ENCODE measurements at regions not wholly inside any gene's neighbourhood (a gene's known extent, or its start where the extent isn't known, plus 50 kb on each side); places are given as distances from the start of the nearest gene placed in this dataset.
A peak's percentile ranks its signal among the peaks of the same experiment; 100 is the strongest.

DNA sequence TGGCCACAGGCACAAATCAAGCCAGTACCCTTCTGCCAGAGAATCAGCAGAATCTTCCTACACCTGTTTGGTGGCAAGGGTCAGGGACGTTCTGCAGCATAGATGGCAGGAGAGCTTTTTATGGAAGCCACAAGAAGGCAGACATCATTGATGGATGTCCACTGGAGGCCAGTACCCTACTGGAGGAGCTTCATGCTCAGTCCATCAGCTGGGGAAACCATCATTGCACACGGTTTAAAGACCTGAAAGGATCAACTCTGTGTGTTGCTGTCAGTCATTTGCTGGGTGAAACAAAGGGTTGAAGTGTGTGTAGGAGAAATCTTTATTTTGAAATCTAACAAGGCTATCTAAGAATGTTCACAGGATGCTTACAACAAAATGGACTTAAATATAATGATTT, 158.9 kb upstream of the SASH1 start:
- Histone ChIP-seq H3K9me3 (no peaks in the 10 kb centered on the region), H3K27me3 (no peaks in the 10 kb centered on the region), H3K4me1 (no peaks in the 10 kb centered on the region), H3K36me3 (no peaks in the 10 kb centered on the region), H3K27ac (no peak overlapping the region), H3K4me3 (no peak overlapping the region)
- intact Hi-C loops (cut with DNase I; ENCODE audit: low total_unique reads): no loop called here
- no peak for DNase-seq (ENCODE audit: low spot score in 2 of 2)
- TF ChIP-seq, protein P1, sequence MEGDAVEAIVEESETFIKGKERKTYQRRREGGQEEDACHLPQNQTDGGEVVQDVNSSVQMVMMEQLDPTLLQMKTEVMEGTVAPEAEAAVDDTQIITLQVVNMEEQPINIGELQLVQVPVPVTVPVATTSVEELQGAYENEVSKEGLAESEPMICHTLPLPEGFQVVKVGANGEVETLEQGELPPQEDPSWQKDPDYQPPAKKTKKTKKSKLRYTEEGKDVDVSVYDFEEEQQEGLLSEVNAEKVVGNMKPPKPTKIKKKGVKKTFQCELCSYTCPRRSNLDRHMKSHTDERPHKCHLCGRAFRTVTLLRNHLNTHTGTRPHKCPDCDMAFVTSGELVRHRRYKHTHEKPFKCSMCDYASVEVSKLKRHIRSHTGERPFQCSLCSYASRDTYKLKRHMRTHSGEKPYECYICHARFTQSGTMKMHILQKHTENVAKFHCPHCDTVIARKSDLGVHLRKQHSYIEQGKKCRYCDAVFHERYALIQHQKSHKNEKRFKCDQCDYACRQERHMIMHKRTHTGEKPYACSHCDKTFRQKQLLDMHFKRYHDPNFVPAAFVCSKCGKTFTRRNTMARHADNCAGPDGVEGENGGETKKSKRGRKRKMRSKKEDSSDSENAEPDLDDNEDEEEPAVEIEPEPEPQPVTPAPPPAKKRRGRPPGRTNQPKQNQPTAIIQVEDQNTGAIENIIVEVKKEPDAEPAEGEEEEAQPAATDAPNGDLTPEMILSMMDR (IDR thresholded peaks at IDR 0.05): no peak
- no peak for TF ChIP-seq POLR2AphosphoS5 (IDR thresholded peaks at IDR 0.05)
- no peak for TF ChIP-seq POLR2A (IDR thresholded peaks at IDR 0.05)

DNA sequence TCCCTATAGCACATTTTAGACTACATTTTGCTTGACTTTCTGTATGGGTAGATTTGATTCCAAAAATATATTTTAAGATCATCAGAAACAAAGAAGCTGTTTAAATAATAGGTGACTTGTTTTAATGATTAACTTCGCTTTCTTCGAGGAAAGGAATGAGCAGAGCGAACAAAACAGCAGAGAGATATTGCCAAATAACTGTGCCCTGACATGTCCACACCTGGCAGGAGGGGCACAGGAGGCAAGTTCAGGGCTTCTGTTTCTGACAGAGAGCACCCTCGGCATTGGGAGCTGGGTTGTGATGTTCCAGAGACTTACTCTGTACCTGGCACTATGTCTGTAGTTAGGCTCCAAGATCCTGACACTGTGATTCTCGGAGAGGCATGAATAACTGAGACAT, 155.7 kb upstream of the SASH1 start:
- Histone ChIP-seq H3K36me3 (no peaks in the 10 kb centered on the region), H3K4me3 (no peak overlapping the region), H3K27me3 (no peaks in the 10 kb centered on the region), H3K9me3 (no peaks in the 10 kb centered on the region), H3K4me1 (peaks cover 0 to 7% of the 10 kb centered on the region in 2 donors), H3K27ac (peak overlapping the region in 1 of 2 donors; percentile 37)
- no peak for TF ChIP-seq POLR2AphosphoS5 (IDR thresholded peaks at IDR 0.05)
- TF ChIP-seq, protein P1 (IDR thresholded peaks at IDR 0.05): no peak
- intact Hi-C loops (cut with DNase I; ENCODE audit: low total_unique reads): no loop called here
- peak in 1 of 2 donors; percentile 74 for DNase-seq (ENCODE audit: low spot score in 2 of 2)

DNA sequence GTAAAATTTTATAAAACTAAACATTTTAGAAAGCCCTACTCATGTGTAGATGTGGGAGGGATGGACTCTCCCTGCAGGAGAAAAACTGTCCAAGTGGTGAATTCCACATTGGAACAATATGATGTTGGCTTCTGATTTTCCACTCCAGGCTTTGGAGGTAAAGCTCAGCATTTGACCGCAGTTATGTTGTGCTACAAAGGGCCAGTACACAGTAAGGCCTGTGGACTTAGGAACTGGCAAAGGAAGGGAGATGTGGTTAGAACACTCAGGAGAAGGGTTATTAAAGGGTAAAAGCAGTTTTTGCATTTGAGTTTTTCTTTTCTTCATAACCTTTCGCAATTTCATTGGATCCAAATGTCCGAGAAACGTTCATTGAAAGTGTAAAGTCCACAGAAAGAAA, 150.3 kb upstream of the SASH1 start:
- peak in 1 of 2 donors; percentile 51 for DNase-seq (ENCODE audit: low spot score in 2 of 2)
- Histone ChIP-seq H3K27me3 (no peaks in the 10 kb centered on the region), H3K27ac (peak overlapping the region; percentile 80), H3K9me3 (no peaks in the 10 kb centered on the region), H3K4me1 (peaks cover 0 to 11% of the 10 kb centered on the region in 2 donors), H3K4me3 (no peak overlapping the region), H3K36me3 (no peaks in the 10 kb centered on the region)
- intact Hi-C loops (cut with DNase I; ENCODE audit: low total_unique reads): no loop called here
- peak in 1 of 3 donors; percentile 39 for TF ChIP-seq POLR2AphosphoS5 (IDR thresholded peaks at IDR 0.05)
- TF ChIP-seq, protein P1 (IDR thresholded peaks at IDR 0.05): no peak

DNA sequence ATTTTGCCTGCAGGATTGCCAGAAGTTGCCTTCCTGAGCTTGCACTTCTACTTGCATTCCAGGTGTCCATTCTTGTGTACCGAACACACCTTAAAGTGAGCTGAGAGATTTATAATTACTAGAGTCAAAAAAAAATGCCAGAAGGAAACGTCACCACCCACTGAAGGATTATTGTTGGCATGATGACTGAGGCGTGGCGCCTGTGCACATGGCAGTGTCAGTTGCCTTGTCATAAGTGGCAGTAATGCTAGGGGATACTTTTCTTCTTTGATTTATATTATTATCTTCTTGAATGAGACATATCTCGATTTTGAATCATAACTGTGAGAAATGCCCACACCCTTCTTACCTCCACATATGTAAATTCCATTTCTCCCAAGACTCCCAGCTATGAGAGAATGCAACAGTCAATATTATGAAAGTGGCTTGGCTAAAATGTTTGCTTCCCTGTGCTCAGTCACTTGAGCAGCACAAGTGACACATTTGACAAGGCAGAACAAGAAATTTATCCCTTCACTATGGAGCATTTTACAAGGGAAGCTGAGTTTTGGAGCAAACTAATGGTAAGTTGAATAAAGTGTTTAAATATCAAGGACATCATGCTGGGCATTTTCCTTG, 149.5 kb upstream of the SASH1 start:
- Histone ChIP-seq H3K4me1 (peaks cover 0 to 11% of the 10 kb centered on the region in 2 donors), H3K27ac (peak overlapping the region; percentile 80), H3K27me3 (no peaks in the 10 kb centered on the region), H3K9me3 (no peaks in the 10 kb centered on the region), H3K4me3 (no peak overlapping the region), H3K36me3 (no peaks in the 10 kb centered on the region)
- intact Hi-C loops (cut with DNase I; ENCODE audit: low total_unique reads): no loop called here
- DNase-seq (ENCODE audit: low spot score in 2 of 2): peak in 1 of 2 donors; percentile 45
- TF ChIP-seq POLR2AphosphoS5 (IDR thresholded peaks at IDR 0.05) (no peak), POLR2A (IDR thresholded peaks at IDR 0.05) (no peak)

DNA sequence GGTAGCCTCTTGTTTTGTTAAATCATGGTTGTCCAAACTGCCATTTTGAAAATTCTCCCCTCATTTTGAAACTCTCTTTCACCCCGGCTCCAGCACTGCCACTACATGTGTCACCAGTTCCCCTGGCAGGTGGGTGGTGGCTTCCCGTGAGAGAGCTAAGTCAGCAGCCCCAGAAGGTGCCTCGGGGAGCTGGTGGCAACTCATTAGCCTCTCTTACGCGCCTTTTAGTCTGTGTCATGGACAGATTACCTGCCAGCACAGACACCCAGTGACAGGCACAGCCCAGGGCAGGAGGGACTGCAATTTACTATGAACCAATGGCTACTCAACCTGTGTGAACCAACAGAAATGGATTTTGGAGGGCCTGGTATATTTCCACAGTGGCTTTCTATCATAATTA, 147.1 kb upstream of the SASH1 start:
- TF ChIP-seq POLR2A (IDR thresholded peaks at IDR 0.05) (no peak), POLR2AphosphoS5 (IDR thresholded peaks at IDR 0.05) (no peak)
- TF ChIP-seq, protein P1 (IDR thresholded peaks at IDR 0.05): no peak
- DNase-seq (ENCODE audit: low spot score in 2 of 2): no peak
- intact Hi-C loops (cut with DNase I; ENCODE audit: low total_unique reads): no loop called here
- H3K4me1 ChIP-seq: peaks cover 0 to 11% of the 10 kb centered on the region in 2 donors
- H3K4me3 ChIP-seq: no peak overlapping the region
- no peaks in the 10 kb centered on the region for H3K36me3 ChIP-seq
- H3K27ac ChIP-seq: no peak overlapping the region
- H3K9me3 ChIP-seq: no peaks in the 10 kb centered on the region
- no peaks in the 10 kb centered on the region for H3K27me3 ChIP-seq

Measured in breast epithelium (tissue), 4 donors.